ENCODE measurements at regions not wholly inside any gene's neighbourhood (a gene's known extent, or its start where the extent isn't known, plus 50 kb on each side); places are given as distances from the start of the nearest gene placed in this dataset.

- H3K4me3 ChIP-seq (replicated peaks in 1 of 2; ENCODE audit: low read depth in 1 of 2, low read length in 2 of 2): no peak overlapping the region
- H3K4me2 ChIP-seq (ENCODE audit: low read length): no peak overlapping the region
- no peak overlapping the region for H3K9ac ChIP-seq (ENCODE audit: low read length)
- intact Hi-C loops (cut with micrococcal nuclease): no loop called here
- ChIA-PET RAD21 (ENCODE audit: low non-redundant PET in 1 of 2, low total read pairs in 2 of 2, uncharacterized antibody in 2 of 2, unreplicated experiment in 2 of 2) (no interaction called here), CTCF (no interaction called here), POLR2A (no interaction called here)
- no peaks in the 10 kb centered on the region for H3K79me2 ChIP-seq (ENCODE audit: insufficient read depth, low read length)
- 0 out of 2 replicates have a peak, but pooled peaks cover 5% of the 10 kb centered on the region for H3K27me3 ChIP-seq (ENCODE audit: insufficient read depth, low read length)
- DNase-seq (ENCODE audit: low read depth, low spot score) (no peak), ATAC-seq (no peak)
- no peak overlapping the region for H3K27ac ChIP-seq (ENCODE audit: low read depth, low read length)
- TF ChIP-seq CEBPB (IDR thresholded peaks at IDR 0.05; ENCODE audit: low read depth) (no peak), TCF7L2 (IDR thresholded peaks at IDR 0.05; ENCODE audit: borderline replicate concordance, extremely low read depth, insufficient read depth, insufficient read length) (no peak), ELF1 (IDR thresholded peaks at IDR 0.05; ENCODE audit: borderline replicate concordance, low read depth) (no peak), YY1 (IDR thresholded peaks at IDR 0.05; ENCODE audit: extremely low read depth, insufficient replicate concordance, low read depth, low read length) (no peak), RAD21 (IDR thresholded peaks at IDR 0.05; ENCODE audit: low read depth) (no peak), ZFX (IDR thresholded peaks at IDR 0.05) (no peak), FOSL1 (IDR thresholded peaks at IDR 0.05; ENCODE audit: low read depth) (no peak), ATF3 (IDR thresholded peaks at IDR 0.05) (no peak), SP1 (IDR thresholded peaks at IDR 0.05; ENCODE audit: low read depth) (no peak), CBX3 (IDR thresholded peaks at IDR 0.05; ENCODE audit: low read depth) (no peak), SRF (IDR thresholded peaks at IDR 0.05; ENCODE audit: low read depth) (no peak), JUND (IDR thresholded peaks at IDR 0.05) (no peak), POLR2A (IDR thresholded peaks at IDR 0.05; ENCODE audit: borderline replicate concordance, extremely low read depth, insufficient read depth, insufficient read length) (no peak), EZH2phosphoT487 (IDR thresholded peaks at IDR 0.05; ENCODE audit: borderline replicate concordance) (no peak), ZNF274 (IDR thresholded peaks at IDR 0.05; ENCODE audit: low read depth, low read length) (no peak), SIN3A (IDR thresholded peaks at IDR 0.05; ENCODE audit: low read depth) (no peak), EGR1 (IDR thresholded peaks at IDR 0.05; ENCODE audit: low read depth) (no peak)
- TF ChIP-seq, protein P1, sequence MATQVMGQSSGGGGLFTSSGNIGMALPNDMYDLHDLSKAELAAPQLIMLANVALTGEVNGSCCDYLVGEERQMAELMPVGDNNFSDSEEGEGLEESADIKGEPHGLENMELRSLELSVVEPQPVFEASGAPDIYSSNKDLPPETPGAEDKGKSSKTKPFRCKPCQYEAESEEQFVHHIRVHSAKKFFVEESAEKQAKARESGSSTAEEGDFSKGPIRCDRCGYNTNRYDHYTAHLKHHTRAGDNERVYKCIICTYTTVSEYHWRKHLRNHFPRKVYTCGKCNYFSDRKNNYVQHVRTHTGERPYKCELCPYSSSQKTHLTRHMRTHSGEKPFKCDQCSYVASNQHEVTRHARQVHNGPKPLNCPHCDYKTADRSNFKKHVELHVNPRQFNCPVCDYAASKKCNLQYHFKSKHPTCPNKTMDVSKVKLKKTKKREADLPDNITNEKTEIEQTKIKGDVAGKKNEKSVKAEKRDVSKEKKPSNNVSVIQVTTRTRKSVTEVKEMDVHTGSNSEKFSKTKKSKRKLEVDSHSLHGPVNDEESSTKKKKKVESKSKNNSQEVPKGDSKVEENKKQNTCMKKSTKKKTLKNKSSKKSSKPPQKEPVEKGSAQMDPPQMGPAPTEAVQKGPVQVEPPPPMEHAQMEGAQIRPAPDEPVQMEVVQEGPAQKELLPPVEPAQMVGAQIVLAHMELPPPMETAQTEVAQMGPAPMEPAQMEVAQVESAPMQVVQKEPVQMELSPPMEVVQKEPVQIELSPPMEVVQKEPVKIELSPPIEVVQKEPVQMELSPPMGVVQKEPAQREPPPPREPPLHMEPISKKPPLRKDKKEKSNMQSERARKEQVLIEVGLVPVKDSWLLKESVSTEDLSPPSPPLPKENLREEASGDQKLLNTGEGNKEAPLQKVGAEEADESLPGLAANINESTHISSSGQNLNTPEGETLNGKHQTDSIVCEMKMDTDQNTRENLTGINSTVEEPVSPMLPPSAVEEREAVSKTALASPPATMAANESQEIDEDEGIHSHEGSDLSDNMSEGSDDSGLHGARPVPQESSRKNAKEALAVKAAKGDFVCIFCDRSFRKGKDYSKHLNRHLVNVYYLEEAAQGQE (IDR thresholded peaks at IDR 0.05; ENCODE audit: low read depth): no peak
- TF ChIP-seq, protein P2, sequence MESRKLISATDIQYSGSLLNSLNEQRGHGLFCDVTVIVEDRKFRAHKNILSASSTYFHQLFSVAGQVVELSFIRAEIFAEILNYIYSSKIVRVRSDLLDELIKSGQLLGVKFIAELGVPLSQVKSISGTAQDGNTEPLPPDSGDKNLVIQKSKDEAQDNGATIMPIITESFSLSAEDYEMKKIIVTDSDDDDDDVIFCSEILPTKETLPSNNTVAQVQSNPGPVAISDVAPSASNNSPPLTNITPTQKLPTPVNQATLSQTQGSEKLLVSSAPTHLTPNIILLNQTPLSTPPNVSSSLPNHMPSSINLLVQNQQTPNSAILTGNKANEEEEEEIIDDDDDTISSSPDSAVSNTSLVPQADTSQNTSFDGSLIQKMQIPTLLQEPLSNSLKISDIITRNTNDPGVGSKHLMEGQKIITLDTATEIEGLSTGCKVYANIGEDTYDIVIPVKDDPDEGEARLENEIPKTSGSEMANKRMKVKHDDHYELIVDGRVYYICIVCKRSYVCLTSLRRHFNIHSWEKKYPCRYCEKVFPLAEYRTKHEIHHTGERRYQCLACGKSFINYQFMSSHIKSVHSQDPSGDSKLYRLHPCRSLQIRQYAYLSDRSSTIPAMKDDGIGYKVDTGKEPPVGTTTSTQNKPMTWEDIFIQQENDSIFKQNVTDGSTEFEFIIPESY (IDR thresholded peaks at IDR 0.05; ENCODE audit: extremely low read depth, insufficient replicate concordance, low read length): no peak
- H2AFZ ChIP-seq (ENCODE audit: low read depth, low read length, poor library complexity, severe bottlenecking): no peak overlapping the region
- H3K4me1 ChIP-seq (ENCODE audit: control insufficient read depth in 1 of 2, insufficient read depth in 2 of 2, low read length in 2 of 2): no peaks in the 10 kb centered on the region
- H3K36me3 ChIP-seq (ENCODE audit: control insufficient read depth in 1 of 2, insufficient read depth in 2 of 2, low read length in 2 of 2): no peaks in the 10 kb centered on the region
- H4K20me1 ChIP-seq (ENCODE audit: insufficient read depth): no peaks in the 10 kb centered on the region
- BruUV-seq (replicated peaks): no TSS peak
- no peaks in the 10 kb centered on the region for H3K9me3 ChIP-seq (ENCODE audit: control insufficient read depth in 1 of 2, insufficient read depth in 1 of 2, low read depth in 1 of 2, low read length in 2 of 2)
- H3K9me2 ChIP-seq (ENCODE audit: insufficient read depth): no peaks in the 10 kb centered on the region
Measured at GRCh38 chr15:61640756-61641155, 411.7 kb upstream of the RORA start.
